HepG2 (cell line): ENCODE measurements at regions not wholly inside any gene's neighbourhood (a gene's known extent, or its start where the extent isn't known, plus 50 kb on each side); places are given as distances from the start of the nearest gene placed in this dataset.
A peak's percentile ranks its signal among the peaks of the same experiment; 100 is the strongest.

Source experiments
- ATAC-seq: fragments of 200-7000 bp; cut with Tn5 transposase; 3 replicates; pipeline ENCODE4 v1.9.1; 2020; ENCODE audit warnings: mild to moderate bottlenecking, moderate library complexity
- BruUV-seq: library from RNA; stranded (reverse); fragments of 400-500 nt; replicated peaks from 2 replicates; lab custom pipeline; 2021; lab: Mats Ljungman, UMichigan
- CTCF ChIA-PET: fragments of 300-600 bp; formaldehyde crosslinking; extraction: SDS; loops from one replicate; lab custom pipeline; 2021; ENCODE audit warnings: low total read pairs, inconsistent platforms, low intra/inter-chr PET ratio; lab: Yijun Ruan, JAX
- POLR2A ChIA-PET: fragments of 350-600 bp; sonication (Branson Sonifier 250); formaldehyde crosslinking; loops from one replicate; lab custom pipeline; 2020; ENCODE audit warnings: antibody characterized with exemption, inconsistent platforms; lab: Yijun Ruan, JAX
- DNase-seq: peaks from one replicate; pipeline ENCODE4 v3.0.0-alpha.2; 2015; ENCODE audit warnings: low spot score
- FAIRE-seq: peaks from 3 replicates; lab custom pipeline; 2011; peaks lifted over from hg19 to GRCh38; lab: Jason Lieb, UNC
- H2AFZ ChIP-seq: one replicate; pipeline ENCODE4 v1.6.1; 2011; ENCODE audit warnings: low read length, inconsistent platforms
- H3K27ac ChIP-seq: fragments of 300-600 bp; 3 replicates; pipeline ENCODE4 v1.8.0; 2011; ENCODE audit warnings: mixed run types, mild to moderate bottlenecking, mixed read lengths, low read length, inconsistent platforms; ENCODE audit not compliant: insufficient read depth; ENCODE audit errors: extremely low read length
- H3K27me3 ChIP-seq, 2 experiments: fragments of 200-600 bp in 1 of 2; 2 replicates in 1 of 2; 3 replicates in 1 of 2; pipeline versions ENCODE4 v1.6.0 to v1.8.0; 2011; ENCODE audit warnings: low read length in 2 of 2, mild to moderate bottlenecking in 2 of 2, moderate library complexity in 2 of 2, inconsistent platforms in 1 of 2; ENCODE audit not compliant: insufficient read depth in 2 of 2, control insufficient read depth in 1 of 2
- H3K36me3 ChIP-seq, 2 experiments: fragments of 200-600 bp in 1 of 2; replicated peaks in 1 of 2; 2 replicates in 1 of 2; 3 replicates in 1 of 2; pipeline versions ENCODE4 v1.5.1 to v1.8.0; 2011; ENCODE audit warnings: low read length in 2 of 2, inconsistent platforms in 1 of 2; ENCODE audit not compliant: insufficient read depth in 2 of 2, control insufficient read depth in 1 of 2
- H3K4me1 ChIP-seq: 2 replicates; pipeline ENCODE4 v1.5.1; 2012; ENCODE audit warnings: low read length, inconsistent platforms; ENCODE audit not compliant: insufficient read depth
- H3K4me2 ChIP-seq: 2 replicates; pipeline ENCODE4 v1.6.0; 2011; ENCODE audit warnings: low read depth, low read length, inconsistent platforms
- H3K4me3 ChIP-seq, 3 experiments: fragments of 200-600 bp in 1 of 3; sonication (generic), shearing (Covaris generic) in 1 of 3; replicated peaks in 1 of 3; 2 replicates each; pipeline ENCODE4 v1.5.1; 2011 to 2016; ENCODE audit warnings: low read length in 3 of 3, inconsistent platforms in 2 of 3, low read depth in 2 of 3, mild to moderate bottlenecking in 2 of 3, control low read depth in 1 of 3, mixed read lengths in 1 of 3; ENCODE audit not compliant: insufficient read depth in 1 of 3
- H3K79me2 ChIP-seq: one replicate; pipeline ENCODE4 v1.6.1; 2011; ENCODE audit warnings: low read length, inconsistent platforms; ENCODE audit not compliant: insufficient read depth
- H3K9ac ChIP-seq: 2 replicates; pipeline ENCODE4 v1.6.0; 2011; ENCODE audit warnings: mild to moderate bottlenecking, low read depth, low read length, inconsistent platforms; ENCODE audit not compliant: insufficient read depth
- H3K9me3 ChIP-seq: 2 replicates; pipeline ENCODE4 v1.5.1; 2012; ENCODE audit warnings: mild to moderate bottlenecking, low read length
- H4K20me1 ChIP-seq: 2 replicates; pipeline ENCODE4 v1.6.0; 2011; ENCODE audit warnings: inconsistent platforms, mild to moderate bottlenecking, low read length, moderate library complexity; ENCODE audit not compliant: insufficient read depth
- NFIB ChIP-seq: sonication (generic); formaldehyde crosslinking; IDR thresholded peaks from 2 replicates; pipeline ENCODE4 v1.9.0; 2021; ENCODE audit warnings: missing genetic modification reagents, mild to moderate bottlenecking, borderline replicate concordance
- WGBS: methylation state at CpG from one replicate; pipeline ENCODE4 v1.1.6; 2017; ENCODE audit warnings: low lambda C conversion rate; 5-methylcytosine and 5-hydroxymethylcytosine counted together
- in situ Hi-C: cut with HindIII; loops from 2 replicates; pipeline ENCODE4 v1.10.0; 2017; ENCODE audit warnings: low pct_unique_long_range_greater_than_20kb; ENCODE audit not compliant: extremely low pct_ligation_motif_present
- intact Hi-C: fragments of 100-400 bp; cut with micrococcal nuclease; formaldehyde crosslinking; loops from one replicate; pipeline ENCODE4 v1.10.0; 2022; ENCODE audit not compliant: unreplicated experiment
- TF ChIP-seq, protein P1 (sequence below): sonication (generic); formaldehyde crosslinking; IDR thresholded peaks from 2 replicates; pipeline ENCODE4 v1.4.0; 2020; ENCODE audit warnings: missing genetic modification reagents, mild to moderate bottlenecking, borderline replicate concordance
- TF ChIP-seq, protein P2 (sequence below): sonication (generic); formaldehyde crosslinking; IDR thresholded peaks from 2 replicates; pipeline ENCODE4 v1.5.0; 2020; ENCODE audit warnings: mild to moderate bottlenecking, missing genetic modification reagents, moderate library complexity

DNA sequence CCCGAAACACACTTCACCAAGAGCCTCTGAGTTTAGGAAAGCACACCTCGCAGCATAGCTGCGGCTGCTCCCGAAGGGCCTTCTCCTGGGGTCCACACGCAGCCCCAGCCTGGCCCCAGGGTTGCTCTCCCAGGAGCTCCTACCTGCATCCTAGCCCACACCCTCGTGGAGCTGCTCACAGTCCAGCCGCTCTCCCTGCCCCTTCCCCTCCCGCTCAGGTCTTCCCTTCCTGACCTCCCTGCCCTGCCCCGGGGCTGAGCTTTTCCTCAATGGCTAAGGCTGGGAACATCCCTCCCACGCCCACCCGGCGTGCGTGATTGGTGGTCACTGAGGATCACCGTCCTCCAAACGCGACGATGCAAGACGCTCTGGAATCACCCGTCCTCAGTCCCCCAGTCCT is 205.8 kb downstream of the FNDC1 start (continued):
- TF ChIP-seq, protein P1, sequence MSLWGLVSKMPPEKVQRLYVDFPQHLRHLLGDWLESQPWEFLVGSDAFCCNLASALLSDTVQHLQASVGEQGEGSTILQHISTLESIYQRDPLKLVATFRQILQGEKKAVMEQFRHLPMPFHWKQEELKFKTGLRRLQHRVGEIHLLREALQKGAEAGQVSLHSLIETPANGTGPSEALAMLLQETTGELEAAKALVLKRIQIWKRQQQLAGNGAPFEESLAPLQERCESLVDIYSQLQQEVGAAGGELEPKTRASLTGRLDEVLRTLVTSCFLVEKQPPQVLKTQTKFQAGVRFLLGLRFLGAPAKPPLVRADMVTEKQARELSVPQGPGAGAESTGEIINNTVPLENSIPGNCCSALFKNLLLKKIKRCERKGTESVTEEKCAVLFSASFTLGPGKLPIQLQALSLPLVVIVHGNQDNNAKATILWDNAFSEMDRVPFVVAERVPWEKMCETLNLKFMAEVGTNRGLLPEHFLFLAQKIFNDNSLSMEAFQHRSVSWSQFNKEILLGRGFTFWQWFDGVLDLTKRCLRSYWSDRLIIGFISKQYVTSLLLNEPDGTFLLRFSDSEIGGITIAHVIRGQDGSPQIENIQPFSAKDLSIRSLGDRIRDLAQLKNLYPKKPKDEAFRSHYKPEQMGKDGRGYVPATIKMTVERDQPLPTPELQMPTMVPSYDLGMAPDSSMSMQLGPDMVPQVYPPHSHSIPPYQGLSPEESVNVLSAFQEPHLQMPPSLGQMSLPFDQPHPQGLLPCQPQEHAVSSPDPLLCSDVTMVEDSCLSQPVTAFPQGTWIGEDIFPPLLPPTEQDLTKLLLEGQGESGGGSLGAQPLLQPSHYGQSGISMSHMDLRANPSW (CRISPR knock-in tag): no peak

DNA sequence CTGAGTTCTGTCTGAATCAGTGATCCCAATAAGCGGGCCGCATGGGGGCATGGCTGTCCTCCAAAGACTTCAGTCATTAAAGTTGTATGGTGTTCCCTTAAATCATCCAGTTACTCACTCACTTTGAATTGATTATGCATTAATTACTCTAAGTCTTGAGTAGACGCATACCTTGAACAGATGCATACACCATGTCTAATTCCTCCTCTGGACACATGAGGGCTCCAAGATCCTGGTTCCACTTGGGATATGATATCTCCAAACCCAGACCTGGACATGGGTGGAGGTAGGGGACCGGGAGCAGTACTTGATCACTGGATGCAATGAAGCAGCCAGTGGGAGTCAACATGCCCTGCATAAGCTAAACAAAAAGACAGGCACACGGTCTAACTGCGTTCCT is 204.5 kb downstream of the FNDC1 start:
- WGBS: 43% methylated on average over 6 of the region's 6 CpGs
- FAIRE-seq: no peak

More for the DNA sequence above, 204.5 kb downstream of the FNDC1 start:
- POLR2A ChIA-PET: no interaction called here
- no peak for ATAC-seq
- TF ChIP-seq NFIB (CRISPR knock-in tag): no peak
- TF ChIP-seq, protein P2, sequence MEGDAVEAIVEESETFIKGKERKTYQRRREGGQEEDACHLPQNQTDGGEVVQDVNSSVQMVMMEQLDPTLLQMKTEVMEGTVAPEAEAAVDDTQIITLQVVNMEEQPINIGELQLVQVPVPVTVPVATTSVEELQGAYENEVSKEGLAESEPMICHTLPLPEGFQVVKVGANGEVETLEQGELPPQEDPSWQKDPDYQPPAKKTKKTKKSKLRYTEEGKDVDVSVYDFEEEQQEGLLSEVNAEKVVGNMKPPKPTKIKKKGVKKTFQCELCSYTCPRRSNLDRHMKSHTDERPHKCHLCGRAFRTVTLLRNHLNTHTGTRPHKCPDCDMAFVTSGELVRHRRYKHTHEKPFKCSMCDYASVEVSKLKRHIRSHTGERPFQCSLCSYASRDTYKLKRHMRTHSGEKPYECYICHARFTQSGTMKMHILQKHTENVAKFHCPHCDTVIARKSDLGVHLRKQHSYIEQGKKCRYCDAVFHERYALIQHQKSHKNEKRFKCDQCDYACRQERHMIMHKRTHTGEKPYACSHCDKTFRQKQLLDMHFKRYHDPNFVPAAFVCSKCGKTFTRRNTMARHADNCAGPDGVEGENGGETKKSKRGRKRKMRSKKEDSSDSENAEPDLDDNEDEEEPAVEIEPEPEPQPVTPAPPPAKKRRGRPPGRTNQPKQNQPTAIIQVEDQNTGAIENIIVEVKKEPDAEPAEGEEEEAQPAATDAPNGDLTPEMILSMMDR (CRISPR knock-in tag): 0 out of 2 replicates have a peak, but pooled peaks have one; percentile 5
- TF ChIP-seq, all 625 proteins: peak for 1
- Histone ChIP-seq H3K4me3 (no peak overlapping the region), H3K4me2 (no peak overlapping the region), H3K4me1 (no peaks in the 10 kb centered on the region), H3K36me3 (no peaks in the 10 kb centered on the region), H3K27me3 (peaks cover 0 to 56% of the 10 kb centered on the region in 2 experiments; a peak in 3 of 5 replicates), H3K27ac (no peak overlapping the region), H3K9me3 (no peaks in the 10 kb centered on the region), H4K20me1 (no peaks in the 10 kb centered on the region), H3K79me2 (no peaks in the 10 kb centered on the region), H3K9ac (no peak overlapping the region), H2AFZ (no peak overlapping the region)
- intact Hi-C loops: no loop called here
- BruUV-seq: no TSS peak
- in situ Hi-C loops: no loop called here
- no peak for DNase-seq
- CTCF ChIA-PET: no interaction called here
